HepG2 (cell line): ENCODE measurements at regions not wholly inside any gene's neighbourhood (a gene's known extent, or its start where the extent isn't known, plus 50 kb on each side); places are given as distances from the start of the nearest gene placed in this dataset.

ENCODE experiments used
- ATAC-seq: fragments of 200-7000 bp; cut with Tn5 transposase; 3 replicates; pipeline ENCODE4 v1.9.1; 2020; ENCODE audit warnings: mild to moderate bottlenecking, moderate library complexity
- BruUV-seq: library from RNA; stranded (reverse); fragments of 400-500 nt; replicated peaks from 2 replicates; lab custom pipeline; 2021; lab: Mats Ljungman, UMichigan
- CTCF ChIA-PET: fragments of 300-600 bp; formaldehyde crosslinking; extraction: SDS; loops from one replicate; lab custom pipeline; 2021; ENCODE audit warnings: low total read pairs, inconsistent platforms, low intra/inter-chr PET ratio; lab: Yijun Ruan, JAX
- POLR2A ChIA-PET: fragments of 350-600 bp; sonication (Branson Sonifier 250); formaldehyde crosslinking; loops from one replicate; lab custom pipeline; 2020; ENCODE audit warnings: antibody characterized with exemption, inconsistent platforms; lab: Yijun Ruan, JAX
- DNase-seq: peaks from one replicate; pipeline ENCODE4 v3.0.0-alpha.2; 2015; ENCODE audit warnings: low spot score
- FAIRE-seq: peaks from 3 replicates; lab custom pipeline; 2011; peaks lifted over from hg19 to GRCh38; lab: Jason Lieb, UNC
- H2AFZ ChIP-seq: one replicate; pipeline ENCODE4 v1.6.1; 2011; ENCODE audit warnings: low read length, inconsistent platforms
- H3K27ac ChIP-seq: fragments of 300-600 bp; 3 replicates; pipeline ENCODE4 v1.8.0; 2011; ENCODE audit warnings: mixed run types, mild to moderate bottlenecking, mixed read lengths, low read length, inconsistent platforms; ENCODE audit not compliant: insufficient read depth; ENCODE audit errors: extremely low read length
- H3K27me3 ChIP-seq, 2 experiments: fragments of 200-600 bp in 1 of 2; 2 replicates in 1 of 2; 3 replicates in 1 of 2; pipeline versions ENCODE4 v1.6.0 to v1.8.0; 2011; ENCODE audit warnings: low read length in 2 of 2, mild to moderate bottlenecking in 2 of 2, moderate library complexity in 2 of 2, inconsistent platforms in 1 of 2; ENCODE audit not compliant: insufficient read depth in 2 of 2, control insufficient read depth in 1 of 2
- H3K36me3 ChIP-seq, 2 experiments: fragments of 200-600 bp in 1 of 2; replicated peaks in 1 of 2; 2 replicates in 1 of 2; 3 replicates in 1 of 2; pipeline versions ENCODE4 v1.5.1 to v1.8.0; 2011; ENCODE audit warnings: low read length in 2 of 2, inconsistent platforms in 1 of 2; ENCODE audit not compliant: insufficient read depth in 2 of 2, control insufficient read depth in 1 of 2
- H3K4me1 ChIP-seq: 2 replicates; pipeline ENCODE4 v1.5.1; 2012; ENCODE audit warnings: low read length, inconsistent platforms; ENCODE audit not compliant: insufficient read depth
- H3K4me2 ChIP-seq: 2 replicates; pipeline ENCODE4 v1.6.0; 2011; ENCODE audit warnings: low read depth, low read length, inconsistent platforms
- H3K4me3 ChIP-seq, 3 experiments: fragments of 200-600 bp in 1 of 3; sonication (generic), shearing (Covaris generic) in 1 of 3; replicated peaks in 1 of 3; 2 replicates each; pipeline ENCODE4 v1.5.1; 2011 to 2016; ENCODE audit warnings: low read length in 3 of 3, inconsistent platforms in 2 of 3, low read depth in 2 of 3, mild to moderate bottlenecking in 2 of 3, control low read depth in 1 of 3, mixed read lengths in 1 of 3; ENCODE audit not compliant: insufficient read depth in 1 of 3
- H3K79me2 ChIP-seq: one replicate; pipeline ENCODE4 v1.6.1; 2011; ENCODE audit warnings: low read length, inconsistent platforms; ENCODE audit not compliant: insufficient read depth
- H3K9ac ChIP-seq: 2 replicates; pipeline ENCODE4 v1.6.0; 2011; ENCODE audit warnings: mild to moderate bottlenecking, low read depth, low read length, inconsistent platforms; ENCODE audit not compliant: insufficient read depth
- H3K9me3 ChIP-seq: 2 replicates; pipeline ENCODE4 v1.5.1; 2012; ENCODE audit warnings: mild to moderate bottlenecking, low read length
- H4K20me1 ChIP-seq: 2 replicates; pipeline ENCODE4 v1.6.0; 2011; ENCODE audit warnings: inconsistent platforms, mild to moderate bottlenecking, low read length, moderate library complexity; ENCODE audit not compliant: insufficient read depth
- ATF2 ChIP-seq: sonication (generic); formaldehyde crosslinking; IDR thresholded peaks from 2 replicates; pipeline ENCODE4 v1.4.0; 2020; ENCODE audit warnings: missing genetic modification reagents
- FOXJ3 ChIP-seq: sonication (generic); formaldehyde crosslinking; IDR thresholded peaks from 2 replicates; pipeline ENCODE4 v1.4.0; 2020; ENCODE audit warnings: missing genetic modification reagents, mild to moderate bottlenecking, borderline replicate concordance
- FOXO1 ChIP-seq: sonication (generic); formaldehyde crosslinking; IDR thresholded peaks from 2 replicates; pipeline ENCODE4 v1.4.0; 2020; ENCODE audit warnings: missing genetic modification reagents
- KAT8 ChIP-seq: IDR thresholded peaks from 2 replicates; pipeline ENCODE4 v1.6.1; 2016; ENCODE audit warnings: missing genetic modification reagents, missing compliant biosample characterization
- KMT2A ChIP-seq: sonication (generic); formaldehyde crosslinking; IDR thresholded peaks from 2 replicates; pipeline ENCODE4 v1.4.0; 2020; ENCODE audit warnings: missing genetic modification reagents
- LCORL ChIP-seq, 2 experiments: fragments of 450-650 bp in 1 of 2; sonication (generic) in 1 of 2; formaldehyde crosslinking in 1 of 2; IDR thresholded peaks; 2 replicates each; pipeline versions ENCODE4 v1.5.0 to v1.6.1; 2017 to 2020; ENCODE audit warnings: antibody characterized with exemption in 1 of 2, missing genetic modification reagents in 1 of 2
- RFXANK ChIP-seq: IDR thresholded peaks from 2 replicates; pipeline ENCODE4 v1.6.1; 2016
- RXRB ChIP-seq: IDR thresholded peaks from 2 replicates; pipeline ENCODE4 v1.6.1; 2016; ENCODE audit warnings: borderline replicate concordance, missing genetic modification reagents, missing compliant biosample characterization
- SATB2 ChIP-seq: sonication (generic); formaldehyde crosslinking; IDR thresholded peaks from 2 replicates; pipeline ENCODE4 v1.5.0; 2020; ENCODE audit warnings: missing genetic modification reagents
- SPEN ChIP-seq: sonication (generic); formaldehyde crosslinking; IDR thresholded peaks from 2 replicates; pipeline ENCODE4 v1.5.1; 2020; ENCODE audit warnings: low read depth, mild to moderate bottlenecking, missing genetic modification reagents
- ZNF367 ChIP-seq: sonication (generic); formaldehyde crosslinking; IDR thresholded peaks from 2 replicates; pipeline ENCODE4 v1.4.0; 2020; ENCODE audit warnings: missing genetic modification reagents, borderline replicate concordance
- ZNF615 ChIP-seq: sonication (generic); formaldehyde crosslinking; IDR thresholded peaks from 2 replicates; pipeline ENCODE4 v1.5.0; 2020; ENCODE audit warnings: mild to moderate bottlenecking, missing genetic modification reagents, borderline replicate concordance
- ZNF710 ChIP-seq: sonication (generic); formaldehyde crosslinking; IDR thresholded peaks from 2 replicates; pipeline ENCODE4 v1.5.0; 2020; ENCODE audit warnings: mild to moderate bottlenecking, missing genetic modification reagents, borderline replicate concordance
- WGBS: methylation state at CpG from one replicate; pipeline ENCODE4 v1.1.6; 2017; ENCODE audit warnings: low lambda C conversion rate; 5-methylcytosine and 5-hydroxymethylcytosine counted together
- in situ Hi-C: cut with HindIII; loops from 2 replicates; pipeline ENCODE4 v1.10.0; 2017; ENCODE audit warnings: low pct_unique_long_range_greater_than_20kb; ENCODE audit not compliant: extremely low pct_ligation_motif_present
- intact Hi-C: fragments of 100-400 bp; cut with micrococcal nuclease; formaldehyde crosslinking; loops from one replicate; pipeline ENCODE4 v1.10.0; 2022; ENCODE audit not compliant: unreplicated experiment

- Histone ChIP-seq H3K79me2 (no peaks in the 10 kb centered on the region), H3K27ac (no peak overlapping the region), H3K4me3 (no peak overlapping the region), H3K27me3 (no peaks in the 10 kb centered on the region; a peak in 1 of 5 replicates), H3K4me2 (no peak overlapping the region), H3K4me1 (no peaks in the 10 kb centered on the region), H3K9me3 (no peaks in the 10 kb centered on the region), H4K20me1 (no peaks in the 10 kb centered on the region), H2AFZ (no peak overlapping the region), H3K9ac (no peak overlapping the region), H3K36me3 (no peaks in the 10 kb centered on the region)
- POLR2A ChIA-PET, result no interaction called here
- DNase-seq (no peak), FAIRE-seq (no peak), ATAC-seq (no peak)
- intact Hi-C loops (no loop called here), in situ Hi-C loops (no loop called here)
- BruUV-seq, result no TSS peak
- TF ChIP-seq FOXO1 (no peak), ATF2 (CRISPR knock-in tag) (no peak), RFXANK (CRISPR knock-in tag) (no peak), KAT8 (CRISPR knock-in tag) (no peak), KMT2A (CRISPR knock-in tag) (no peak), SATB2 (CRISPR knock-in tag) (no peak), LCORL (IDR thresholded peaks at IDR 0.05) (no peak), LCORL (CRISPR knock-in tag; IDR thresholded peaks at IDR 0.05) (no peak), ZNF615 (CRISPR knock-in tag) (no peak), SPEN (CRISPR knock-in tag) (no peak), RXRB (CRISPR knock-in tag) (no peak), ZNF710 (CRISPR knock-in tag) (no peak), FOXJ3 (CRISPR knock-in tag) (no peak), ZNF367 (no peak)
- CTCF ChIA-PET, result no interaction called here
- WGBS, result 0% methylated on average over 1 of the region's 1 CpG
Measured at GRCh38 chr13:90857921-90858320, 489.6 kb upstream of the MIR17HG start.
